ENCODE measurements at regions not wholly inside any gene's neighbourhood (a gene's known extent, or its start where the extent isn't known, plus 50 kb on each side); places are given as distances from the start of the nearest gene placed in this dataset.

- BruUV-seq (replicated peaks) = no TSS peak
- no peak overlapping the region for H3K9ac ChIP-seq (ENCODE audit: low read length)
- CTCF ChIA-PET = no interaction called here
Measured at GRCh38 chr13:109371066-109371465, 415.3 kb downstream of the IRS2 start.

More at GRCh38 chr13:109371066-109371465, 415.3 kb downstream of the IRS2 start:
- no peak overlapping the region for H3K4me2 ChIP-seq (ENCODE audit: low read length)
- H3K27me3 ChIP-seq (ENCODE audit: insufficient read depth, low read length) = no peaks in the 10 kb centered on the region
- no peak for TF ChIP-seq SIN3A (IDR thresholded peaks at IDR 0.05; ENCODE audit: low read depth)
- no peak for TF ChIP-seq FOSL1 (IDR thresholded peaks at IDR 0.05; ENCODE audit: low read depth)
- TF ChIP-seq CTCF (IDR thresholded peaks at IDR 0.05 in 2 of 3, conservative IDR thresholded peaks at IDR 0.05 in 1 of 3; ENCODE audit: borderline replicate concordance in 1 of 3, insufficient read depth in 1 of 3, low read depth in 2 of 3, low read length in 2 of 3) = no peak
- TF ChIP-seq ZBTB33 (IDR thresholded peaks at IDR 0.05; ENCODE audit: extremely low read depth, insufficient replicate concordance, low read length) = no peak
- no peak for TF ChIP-seq EZH2 (IDR thresholded peaks at IDR 0.05)
- TF ChIP-seq ZNF274 (IDR thresholded peaks at IDR 0.05; ENCODE audit: low read depth, low read length) = no peak
- TF ChIP-seq YY1 (IDR thresholded peaks at IDR 0.05; ENCODE audit: extremely low read depth, insufficient replicate concordance, low read depth, low read length) = no peak
- TF ChIP-seq POLR2A (IDR thresholded peaks at IDR 0.05; ENCODE audit: borderline replicate concordance, extremely low read depth, insufficient read depth, insufficient read length) = no peak
- TF ChIP-seq JUND (IDR thresholded peaks at IDR 0.05) = no peak
- TF ChIP-seq MAX (IDR thresholded peaks at IDR 0.05) = no peak
- no peak for TF ChIP-seq ELF1 (IDR thresholded peaks at IDR 0.05; ENCODE audit: borderline replicate concordance, low read depth)
- H3K27ac ChIP-seq (ENCODE audit: low read depth, low read length) = no peak overlapping the region
- DNase-seq (ENCODE audit: low read depth, low spot score) (no peak), ATAC-seq (no peak)
- no peak overlapping the region for H3K4me3 ChIP-seq (replicated peaks in 1 of 2; ENCODE audit: low read depth in 1 of 2, low read length in 2 of 2)
- H4K20me1 ChIP-seq (ENCODE audit: insufficient read depth) = no peaks in the 10 kb centered on the region
- no peaks in the 10 kb centered on the region for H3K36me3 ChIP-seq (ENCODE audit: control insufficient read depth in 1 of 2, insufficient read depth in 2 of 2, low read length in 2 of 2)
- no peaks in the 10 kb centered on the region for H3K4me1 ChIP-seq (ENCODE audit: control insufficient read depth in 1 of 2, insufficient read depth in 2 of 2, low read length in 2 of 2)
- H3K79me2 ChIP-seq (ENCODE audit: insufficient read depth, low read length) = no peaks in the 10 kb centered on the region
- no peaks in the 10 kb centered on the region for H3K9me2 ChIP-seq (ENCODE audit: insufficient read depth)
- POLR2A ChIA-PET = no interaction called here
- RAD21 ChIA-PET (ENCODE audit: low non-redundant PET in 1 of 2, low total read pairs in 2 of 2, uncharacterized antibody in 2 of 2, unreplicated experiment in 2 of 2) = no interaction called here
- H2AFZ ChIP-seq (ENCODE audit: low read depth, low read length, poor library complexity, severe bottlenecking) = no peak overlapping the region
- H3K9me3 ChIP-seq (ENCODE audit: control insufficient read depth in 1 of 2, insufficient read depth in 1 of 2, low read depth in 1 of 2, low read length in 2 of 2) = no peaks in the 10 kb centered on the region
- intact Hi-C loops (cut with micrococcal nuclease) = no loop called here

Measured in HCT116 (cell line).